Loucy (cell line): ENCODE measurements at regions not wholly inside any gene's neighbourhood (a gene's known extent, or its start where the extent isn't known, plus 50 kb on each side); places are given as distances from the start of the nearest gene placed in this dataset.

ENCODE experiments used
- H2AFZ ChIP-seq: fragments of 200-600 bp; sonication (generic); 2 replicates; pipeline ENCODE4 v1.6.0; 2016; ENCODE audit warnings: antibody characterized with exemption, mild to moderate bottlenecking, low read length, moderate library complexity
- H3F3A ChIP-seq: fragments of 200-600 bp; 2 replicates; pipeline ENCODE4 v1.6.0; 2016; ENCODE audit warnings: antibody characterized with exemption, low read depth, mild to moderate bottlenecking
- H3K27me3 ChIP-seq: fragments of 200-600 bp; sonication (generic); 2 replicates; pipeline ENCODE4 v1.6.1; 2014; ENCODE audit warnings: low read length, mild to moderate bottlenecking; ENCODE audit not compliant: insufficient read depth, poor library complexity, severe bottlenecking
- H3K36me3 ChIP-seq: fragments of 200-600 bp; sonication (generic); 2 replicates; pipeline ENCODE4 v1.6.1; 2016; ENCODE audit warnings: low read length; ENCODE audit not compliant: insufficient read depth
- H3K4me1 ChIP-seq: fragments of 200-600 bp; sonication (generic); 2 replicates; pipeline ENCODE4 v1.5.1; 2014; ENCODE audit warnings: low read length, mild to moderate bottlenecking; ENCODE audit not compliant: insufficient read depth, poor library complexity, severe bottlenecking
- H3K4me2 ChIP-seq: fragments of 200-600 bp; sonication (generic); 2 replicates; pipeline ENCODE4 v1.6.0; 2014; ENCODE audit warnings: antibody characterized with exemption, low read length, low read depth, mild to moderate bottlenecking; ENCODE audit not compliant: poor library complexity, severe bottlenecking
- H3K4me3 ChIP-seq: fragments of 200-600 bp; sonication (generic); 2 replicates; pipeline ENCODE4 v1.5.1; 2014; ENCODE audit warnings: low read length, mild to moderate bottlenecking, mixed read lengths; ENCODE audit not compliant: poor library complexity, severe bottlenecking
- H3K79me2 ChIP-seq: fragments of 200-600 bp; sonication (generic); 2 replicates; pipeline ENCODE4 v1.6.1; 2014; ENCODE audit warnings: low read length; ENCODE audit not compliant: insufficient read depth
- H3K9ac ChIP-seq: fragments of 200-600 bp; sonication (generic); 2 replicates; pipeline ENCODE4 v1.6.0; 2014; ENCODE audit warnings: mild to moderate bottlenecking, low read depth, low read length, moderate library complexity; ENCODE audit not compliant: poor library complexity, severe bottlenecking
- H3K9me2 ChIP-seq: fragments of 200-600 bp; sonication (generic); replicated peaks from 2 replicates; pipeline ENCODE4 v1.6.1; 2016; ENCODE audit warnings: low read depth, low read length, mixed read lengths
- H3K9me3 ChIP-seq: fragments of 200-600 bp; sonication (generic); 2 replicates; pipeline ENCODE4 v1.6.1; 2014; ENCODE audit warnings: mild to moderate bottlenecking, antibody characterized with exemption, low read length, low read depth; ENCODE audit not compliant: insufficient read depth
- H4K20me1 ChIP-seq: fragments of 200-600 bp; sonication (generic); 2 replicates; pipeline ENCODE4 v1.6.0; 2014; ENCODE audit warnings: antibody characterized with exemption, low read length, mild to moderate bottlenecking; ENCODE audit not compliant: insufficient read depth, poor library complexity, severe bottlenecking
- CTCF ChIP-seq: fragments of 200-600 bp; sonication (generic); conservative IDR thresholded peaks from 2 replicates; pipeline ENCODE4 v1.5.1; 2014; ENCODE audit warnings: mild to moderate bottlenecking, antibody characterized with exemption, low read length
- EZH2phosphoT487 ChIP-seq: fragments of 200-600 bp; IDR thresholded peaks from 2 replicates; pipeline ENCODE4 v1.6.1; 2018; ENCODE audit warnings: antibody characterized with exemption, mild to moderate bottlenecking, moderate library complexity, borderline replicate concordance

GRCh38 chr5:173667702-173668101 is 51.3 kb upstream of the BOD1 start:
- Histone ChIP-seq H3K79me2 (no peaks in the 10 kb centered on the region), H2AFZ (no peak overlapping the region), H3K4me2 (no peak overlapping the region), H3K9ac (no peak overlapping the region), H3F3A (no peaks in the 10 kb centered on the region), H3K9me3 (no peaks in the 10 kb centered on the region), H3K36me3 (no peaks in the 10 kb centered on the region), H3K4me3 (no peak overlapping the region), H4K20me1 (no peaks in the 10 kb centered on the region), H3K4me1 (no peaks in the 10 kb centered on the region), H3K27me3 (no peaks in the 10 kb centered on the region), H3K9me2 (no peaks in the 10 kb centered on the region)
- TF ChIP-seq CTCF: no peak
- no peak for TF ChIP-seq EZH2phosphoT487

GRCh38 chr5:173668245-173668800 is 51.9 kb upstream of the BOD1 start:
- no peaks in the 10 kb centered on the region for H3K9me2 ChIP-seq
- H3K4me2 ChIP-seq: no peak overlapping the region
- no peaks in the 10 kb centered on the region for H3K4me1 ChIP-seq
- no peaks in the 10 kb centered on the region for H3F3A ChIP-seq
- H3K9ac ChIP-seq: no peak overlapping the region
- H3K4me3 ChIP-seq: no peak overlapping the region
- no peak overlapping the region for H2AFZ ChIP-seq
- H3K9me3 ChIP-seq: no peaks in the 10 kb centered on the region
- H3K79me2 ChIP-seq: no peaks in the 10 kb centered on the region
- no peaks in the 10 kb centered on the region for H3K36me3 ChIP-seq
- TF ChIP-seq EZH2phosphoT487 (no peak), CTCF (no peak)
- H4K20me1 ChIP-seq: no peaks in the 10 kb centered on the region
- H3K27me3 ChIP-seq: no peaks in the 10 kb centered on the region

- H3K9ac ChIP-seq: no peak overlapping the region
- no peak overlapping the region for H3K4me3 ChIP-seq
- no peak overlapping the region for H3K4me2 ChIP-seq
- no peaks in the 10 kb centered on the region for H3F3A ChIP-seq
- H4K20me1 ChIP-seq: no peaks in the 10 kb centered on the region
- H3K9me3 ChIP-seq: no peaks in the 10 kb centered on the region
- no peaks in the 10 kb centered on the region for H3K36me3 ChIP-seq
- TF ChIP-seq EZH2phosphoT487: no peak
- TF ChIP-seq CTCF: no peak
- H3K9me2 ChIP-seq: no peaks in the 10 kb centered on the region
- H3K4me1 ChIP-seq: no peaks in the 10 kb centered on the region
- no peaks in the 10 kb centered on the region for H3K27me3 ChIP-seq
- no peak overlapping the region for H2AFZ ChIP-seq
- no peaks in the 10 kb centered on the region for H3K79me2 ChIP-seq
Measured at GRCh38 chr5:173668910-173669309, 52.5 kb upstream of the BOD1 start.
